ENCODE measurements at regions not wholly inside any gene's neighbourhood (a gene's known extent, or its start where the extent isn't known, plus 50 kb on each side); places are given as distances from the start of the nearest gene placed in this dataset.

- no peak for DNase-seq (ENCODE audit: low spot score)
- no peak overlapping the region for H3K27ac Mint-ChIP-seq (ENCODE audit: unreplicated experiment)
- H3K9me3 Mint-ChIP-seq (ENCODE audit: low read depth): peaks cover 8% of the 10 kb centered on the region
- H3K36me3 Mint-ChIP-seq (ENCODE audit: low read depth): no peaks in the 10 kb centered on the region
- H3K4me1 Mint-ChIP-seq (ENCODE audit: low read depth): no peaks in the 10 kb centered on the region
- H3K27me3 Mint-ChIP-seq (ENCODE audit: low read depth): no peaks in the 10 kb centered on the region
- H3K4me3 Mint-ChIP-seq (ENCODE audit: unreplicated experiment): no peak overlapping the region
- no peak for TF ChIP-seq CTCF (IDR thresholded peaks at IDR 0.05)
Observed at GRCh38 chr17:34782271-34782670, 179.0 kb downstream of the CCT6B start.

- DNase-seq (ENCODE audit: low spot score): no peak
- no peak for TF ChIP-seq CTCF (IDR thresholded peaks at IDR 0.05)
- Mint-ChIP-seq H3K9me3 (ENCODE audit: low read depth) (peaks cover 8% of the 10 kb centered on the region), H3K36me3 (ENCODE audit: low read depth) (no peaks in the 10 kb centered on the region), H3K27ac (ENCODE audit: unreplicated experiment) (no peak overlapping the region), H3K27me3 (ENCODE audit: low read depth) (no peaks in the 10 kb centered on the region), H3K4me1 (ENCODE audit: low read depth) (no peaks in the 10 kb centered on the region), H3K4me3 (ENCODE audit: unreplicated experiment) (no peak overlapping the region)
Observed at GRCh38 chr17:34781571-34782108, 179.6 kb downstream of the CCT6B start.

- no peaks in the 10 kb centered on the region for H3K36me3 Mint-ChIP-seq (ENCODE audit: low read depth)
- no peak overlapping the region for H3K4me3 Mint-ChIP-seq (ENCODE audit: unreplicated experiment)
- peaks cover 8% of the 10 kb centered on the region for H3K9me3 Mint-ChIP-seq (ENCODE audit: low read depth)
- TF ChIP-seq CTCF (IDR thresholded peaks at IDR 0.05): no peak
- no peaks in the 10 kb centered on the region for H3K27me3 Mint-ChIP-seq (ENCODE audit: low read depth)
- no peaks in the 10 kb centered on the region for H3K4me1 Mint-ChIP-seq (ENCODE audit: low read depth)
- no peak overlapping the region for H3K27ac Mint-ChIP-seq (ENCODE audit: unreplicated experiment)
- no peak for DNase-seq (ENCODE audit: low spot score)
Observed at GRCh38 chr17:34781071-34781470, 180.2 kb downstream of the CCT6B start.

GRCh38 chr17:34780438-34780837, 180.8 kb downstream of the CCT6B start:
- Mint-ChIP-seq H3K4me3 (ENCODE audit: unreplicated experiment) (no peak overlapping the region), H3K27ac (ENCODE audit: unreplicated experiment) (no peak overlapping the region), H3K36me3 (ENCODE audit: low read depth) (no peaks in the 10 kb centered on the region), H3K4me1 (ENCODE audit: low read depth) (no peaks in the 10 kb centered on the region), H3K27me3 (ENCODE audit: low read depth) (no peaks in the 10 kb centered on the region), H3K9me3 (ENCODE audit: low read depth) (peaks cover 8% of the 10 kb centered on the region)
- DNase-seq (ENCODE audit: low spot score): no peak
- TF ChIP-seq CTCF (IDR thresholded peaks at IDR 0.05): no peak

- no peak overlapping the region for H3K4me3 Mint-ChIP-seq (ENCODE audit: unreplicated experiment)
- no peaks in the 10 kb centered on the region for H3K4me1 Mint-ChIP-seq (ENCODE audit: low read depth)
- H3K36me3 Mint-ChIP-seq (ENCODE audit: low read depth): no peaks in the 10 kb centered on the region
- no peak for TF ChIP-seq CTCF (IDR thresholded peaks at IDR 0.05)
- peaks cover 5% of the 10 kb centered on the region for H3K9me3 Mint-ChIP-seq (ENCODE audit: low read depth)
- H3K27me3 Mint-ChIP-seq (ENCODE audit: low read depth): no peaks in the 10 kb centered on the region
- no peak for DNase-seq (ENCODE audit: low spot score)
- H3K27ac Mint-ChIP-seq (ENCODE audit: unreplicated experiment): no peak overlapping the region
Observed at GRCh38 chr17:34776456-34777443, 184.5 kb downstream of the CCT6B start.
